NOMO-1 (cell line): ENCODE measurements at regions not wholly inside any gene's neighbourhood (a gene's known extent, or its start where the extent isn't known, plus 50 kb on each side); places are given as distances from the start of the nearest gene placed in this dataset.

Experiments
- DNase-seq, 2 experiments: peaks; one replicate each; lab custom pipeline; 2025; ENCODE audit not compliant: unreplicated experiment in 2 of 2; lab: John Stamatoyannopoulos, UW

- DNase-seq, result no peak
Observed at GRCh38 chr20:11266571-11266970, 592.8 kb upstream of the JAG1 start.

GRCh38 chr20:11267131-11267761 lies 593.4 kb upstream of the JAG1 start:
- peak; percentile 16 to 39 for DNase-seq

GRCh38 chr20:11267762-11268335 lies 594.0 kb upstream of the JAG1 start:
- no peak for DNase-seq

- DNase-seq, result no peak
Observed at GRCh38 chr20:11270566-11270965, 596.8 kb upstream of the JAG1 start.

GRCh38 chr20:11271319-11271718 lies 597.5 kb upstream of the JAG1 start:
- DNase-seq, result no peak

GRCh38 chr20:11271920-11272594 lies 598.3 kb upstream of the JAG1 start:
- no peak for DNase-seq

- DNase-seq, result peak; percentile 49 to 66
Observed at GRCh38 chr20:11274141-11274594, 600.4 kb upstream of the JAG1 start.

GRCh38 chr20:11275740-11276139 lies 601.9 kb upstream of the JAG1 start:
- no peak for DNase-seq

GRCh38 chr20:11277170-11277569 lies 603.4 kb upstream of the JAG1 start:
- no peak for DNase-seq

- no peak for DNase-seq
Observed at GRCh38 chr20:11277858-11278257, 604.1 kb upstream of the JAG1 start.

GRCh38 chr20:11278461-11278860 lies 604.7 kb upstream of the JAG1 start:
- DNase-seq, result no peak

GRCh38 chr20:11281240-11281639 lies 607.4 kb upstream of the JAG1 start:
- no peak for DNase-seq

GRCh38 chr20:11281768-11282167 lies 608.0 kb upstream of the JAG1 start:
- DNase-seq, result no peak

GRCh38 chr20:11287126-11287525 lies 613.3 kb upstream of the JAG1 start:
- no peak for DNase-seq

- DNase-seq, result no peak
Observed at GRCh38 chr20:11296221-11296620, 621.5 kb upstream of the BTBD3 start.

- DNase-seq, result no peak
Observed at GRCh38 chr20:11296951-11297350, 620.7 kb upstream of the BTBD3 start.

- no peak for DNase-seq
Observed at GRCh38 chr20:11301699-11302098, 616.0 kb upstream of the BTBD3 start.

- DNase-seq, result no peak
Observed at GRCh38 chr20:11302436-11302835, 615.3 kb upstream of the BTBD3 start.

GRCh38 chr20:11304795-11305194 lies 612.9 kb upstream of the BTBD3 start:
- no peak for DNase-seq

GRCh38 chr20:11305406-11305805 lies 612.3 kb upstream of the BTBD3 start:
- DNase-seq, result no peak

- no peak for DNase-seq
Observed at GRCh38 chr20:11311659-11312224, 606.0 kb upstream of the BTBD3 start.

- no peak for DNase-seq
Observed at GRCh38 chr20:11315525-11315924, 602.2 kb upstream of the BTBD3 start.
